ENCODE measurements at regions not wholly inside any gene's neighbourhood (a gene's known extent, or its start where the extent isn't known, plus 50 kb on each side); places are given as distances from the start of the nearest gene placed in this dataset.

- Histone ChIP-seq H3K9me3 (no peaks in the 10 kb centered on the region), H3K4me3 (no peak overlapping the region), H3K4me2 (no peak overlapping the region), H3K4me1 (no peaks in the 10 kb centered on the region), H3K27ac (no peak overlapping the region)
- 6% methylated on average over 1 of the region's 1 CpG for WGBS (ENCODE audit: missing lambda C conversion rate)
- DNase-seq (ENCODE audit: low read depth in 1 of 2, low spot score in 1 of 2) (no peak), FAIRE-seq (no peak), ATAC-seq (no peak)
- TF ChIP-seq ZSCAN20 (CRISPR knock-in tag; IDR thresholded peaks at IDR 0.05) (no peak), JUNB (IDR thresholded peaks at IDR 0.05) (no peak), TFCP2L1 (CRISPR knock-in tag; IDR thresholded peaks at IDR 0.05) (no peak), FOSB (CRISPR knock-in tag; IDR thresholded peaks at IDR 0.05) (no peak), MYC (IDR thresholded peaks at IDR 0.05; ENCODE audit: borderline replicate concordance, low read length) (no peak), ESRRA (IDR thresholded peaks at IDR 0.05; ENCODE audit: borderline replicate concordance, low read length) (no peak), EP300 (IDR thresholded peaks at IDR 0.05) (no peak), SREBF2 (IDR thresholded peaks at IDR 0.05) (no peak), USF2 (IDR thresholded peaks at IDR 0.05) (no peak), JUN (IDR thresholded peaks at IDR 0.05) (no peak), POLR2A (IDR thresholded peaks at IDR 0.05; ENCODE audit: low read length) (no peak), POLR2AphosphoS2 (conservative IDR thresholded peaks at IDR 0.05; ENCODE audit: low read length) (no peak), TP53 (CRISPR knock-in tag; IDR thresholded peaks at IDR 0.05) (no peak), NR3C1 (IDR thresholded peaks at IDR 0.05) (no peak), NFE2L2 (conservative IDR thresholded peaks at IDR 0.05; ENCODE audit: low read length) (no peak), ELK1 (IDR thresholded peaks at IDR 0.05; ENCODE audit: low read depth, low read length) (no peak)
- CTCF ChIA-PET = interaction anchor here (1.1 to 2.2 kb wide), 2 partner anchors 52 to 189 kb away, joined by 3 to 5 read pairs; partner anchors contain the start of gene RERG
- POLR2A ChIA-PET = no interaction called here
Measured at GRCh38 chr12:15033029-15033428, 60.2 kb downstream of the PDE6H start.

GRCh38 chr12:15033641-15034040 is 60.8 kb downstream of the PDE6H start:
- POLR2A ChIA-PET = no interaction called here
- no peak for TF ChIP-seq RAD21 (conservative IDR thresholded peaks at IDR 0.05 in 1 of 2, IDR thresholded peaks at IDR 0.05 in 1 of 2)
- TF ChIP-seq NR3C1 (IDR thresholded peaks at IDR 0.05) = no peak
- TF ChIP-seq NPAS2 (CRISPR knock-in tag; IDR thresholded peaks at IDR 0.05; ENCODE audit: borderline replicate concordance) = no peak
- no peak for TF ChIP-seq MAFK (IDR thresholded peaks at IDR 0.05; ENCODE audit: partially characterized antibody)
- no peak for TF ChIP-seq KDM5A (IDR thresholded peaks at IDR 0.05)
- no peak for TF ChIP-seq EHMT2 (IDR thresholded peaks at IDR 0.05; ENCODE audit: low read depth)
- no peak for TF ChIP-seq ESRRA (IDR thresholded peaks at IDR 0.05; ENCODE audit: borderline replicate concordance, low read length)
- no peak for TF ChIP-seq NFE2L2 (conservative IDR thresholded peaks at IDR 0.05; ENCODE audit: low read length)
- TF ChIP-seq FOXS1 (CRISPR knock-in tag; IDR thresholded peaks at IDR 0.05) = no peak
- no peak for TF ChIP-seq GATA3 (IDR thresholded peaks at IDR 0.05; ENCODE audit: borderline replicate concordance)
- DNase-seq (ENCODE audit: low read depth in 1 of 2, low spot score in 1 of 2) (no peak), FAIRE-seq (no peak), ATAC-seq (no peak)
- Histone ChIP-seq H3K4me2 (no peak overlapping the region), H3K4me3 (no peak overlapping the region), H3K4me1 (no peaks in the 10 kb centered on the region), H3K9me3 (no peaks in the 10 kb centered on the region), H3K27ac (no peak overlapping the region)
- WGBS (ENCODE audit: missing lambda C conversion rate) = 23% methylated on average over 3 of the region's 3 CpGs
- CTCF ChIA-PET = interaction anchor here (1.1 to 2.2 kb wide), 2 partner anchors 52 to 188 kb away, joined by 3 to 5 read pairs; partner anchors contain the start of gene RERG

- no peak overlapping the region for H3K27ac ChIP-seq
- ATAC-seq = no peak
- ChIA-PET CTCF (interaction anchor here (0.9 kb wide), 1 partner anchor 8 kb away, joined by 3 read pairs; no protein-coding TSS in a partner anchor), POLR2A (no interaction called here)
- WGBS (ENCODE audit: missing lambda C conversion rate) = 15% methylated on average over 3 of the region's 3 CpGs
- no peak for DNase-seq (ENCODE audit: low read depth in 1 of 2, low spot score in 1 of 2)
- H3K4me3 ChIP-seq = no peak overlapping the region
- H3K9me3 ChIP-seq = no peaks in the 10 kb centered on the region
- no peak overlapping the region for H3K4me2 ChIP-seq
- no peaks in the 10 kb centered on the region for H3K4me1 ChIP-seq
- no peak for FAIRE-seq
- no peak for TF ChIP-seq RCOR1 (IDR thresholded peaks at IDR 0.05; ENCODE audit: low read depth, low read length)
Measured at GRCh38 chr12:15035185-15035584, 62.3 kb downstream of the PDE6H start.

All from A549 (cell line).